ENCODE measurements at regions not wholly inside any gene's neighbourhood (a gene's known extent, or its start where the extent isn't known, plus 50 kb on each side); places are given as distances from the start of the nearest gene placed in this dataset.

- dilution Hi-C loops (cut with MboI; ENCODE audit: extremely low pct_ligation_motif_present, low sequenced_read_pairs) = no loop called here
- CTCF ChIA-PET = no interaction called here
These were observed 127.8 kb downstream of the ANKRD30BL start for GRCh38 chr2:132033949-132034348.

More at GRCh38 chr2:132033949-132034348, 127.8 kb downstream of the ANKRD30BL start:
- BruUV-seq (replicated peaks) = no TSS peak
- no peaks in the 10 kb centered on the region for H3K9me1 ChIP-seq (replicated peaks; ENCODE audit: control insufficient read depth, extremely low read depth, insufficient read depth, low read length)
- no peaks in the 10 kb centered on the region for H3K9me3 ChIP-seq (replicated peaks; ENCODE audit: control insufficient read depth, insufficient read depth, low read length)
- H3K79me2 ChIP-seq (ENCODE audit: control insufficient read depth, insufficient read depth, low read length) = no peaks in the 10 kb centered on the region
- no peak overlapping the region for H3K27ac ChIP-seq (ENCODE audit: insufficient read depth, low read depth, low read length)
- H3K4me2 ChIP-seq (ENCODE audit: insufficient read depth, low read length) = no peak overlapping the region
- no peaks in the 10 kb centered on the region for H4K20me1 ChIP-seq (replicated peaks; ENCODE audit: control insufficient read depth, extremely low read depth, insufficient read depth, low read length)
- peaks cover 8 to 16% of the 10 kb centered on the region in 2 experiments for H3K27me3 ChIP-seq (ENCODE audit: control insufficient read depth in 2 of 2, insufficient read depth in 2 of 2, low read length in 2 of 2)
- H3K36me3 ChIP-seq (ENCODE audit: control insufficient read depth in 2 of 2, extremely low read depth in 1 of 2, insufficient read depth in 2 of 2, low read length in 2 of 2) = no peaks in the 10 kb centered on the region
- H2AFZ ChIP-seq (ENCODE audit: low read depth, low read length) = no peak overlapping the region
- FAIRE-seq (no peak), DNase-seq (ENCODE audit: low read depth, low spot score) (no peak)
- intact Hi-C loops (cut with micrococcal nuclease) = no loop called here
- TF ChIP-seq JUN (IDR thresholded peaks at IDR 0.05; ENCODE audit: borderline replicate concordance, insufficient read depth, insufficient read length, low read depth) (no peak), EZH2 (IDR thresholded peaks at IDR 0.05; ENCODE audit: borderline replicate concordance, low read depth, low read length, severe bottlenecking) (no peak), MAX (IDR thresholded peaks at IDR 0.05; ENCODE audit: insufficient read depth, insufficient read length) (no peak), POLR2AphosphoS5 (IDR thresholded peaks at IDR 0.05; ENCODE audit: insufficient read depth, low read depth, low read length) (no peak), GATA2 (IDR thresholded peaks at IDR 0.05; ENCODE audit: insufficient read depth, insufficient read length, low read depth, low read length) (no peak), MYC (IDR thresholded peaks at IDR 0.05; ENCODE audit: low read depth, low read length) (no peak), CTCF (IDR thresholded peaks at IDR 0.05; ENCODE audit: extremely low read depth in 1 of 2, insufficient read depth in 1 of 2, low read depth in 1 of 2, low read length in 2 of 2) (no peak), FOS (IDR thresholded peaks at IDR 0.05; ENCODE audit: borderline replicate concordance, insufficient read depth, low read length) (no peak)
- POLR2A ChIA-PET = no interaction called here
- no peak overlapping the region for H3K4me3 ChIP-seq (replicated peaks in 1 of 3; ENCODE audit: insufficient read depth in 1 of 3, low read depth in 1 of 3, low read length in 3 of 3)
- H3K9ac ChIP-seq (replicated peaks; ENCODE audit: extremely low read depth, insufficient read depth, low read length) = no peak overlapping the region
- no peaks in the 10 kb centered on the region for H3K4me1 ChIP-seq (ENCODE audit: control insufficient read depth, extremely low read depth, insufficient read depth, low read length)
